HepG2 (cell line): ENCODE measurements at regions not wholly inside any gene's neighbourhood (a gene's known extent, or its start where the extent isn't known, plus 50 kb on each side); places are given as distances from the start of the nearest gene placed in this dataset.

Experiments
- ATAC-seq: fragments of 200-7000 bp; cut with Tn5 transposase; 3 replicates; pipeline ENCODE4 v1.9.1; 2020; ENCODE audit warnings: mild to moderate bottlenecking, moderate library complexity
- BruUV-seq: library from RNA; stranded (reverse); fragments of 400-500 nt; replicated peaks from 2 replicates; lab custom pipeline; 2021; lab: Mats Ljungman, UMichigan
- CTCF ChIA-PET: fragments of 300-600 bp; formaldehyde crosslinking; extraction: SDS; loops from one replicate; lab custom pipeline; 2021; ENCODE audit warnings: low total read pairs, inconsistent platforms, low intra/inter-chr PET ratio; lab: Yijun Ruan, JAX
- POLR2A ChIA-PET: fragments of 350-600 bp; sonication (Branson Sonifier 250); formaldehyde crosslinking; loops from one replicate; lab custom pipeline; 2020; ENCODE audit warnings: antibody characterized with exemption, inconsistent platforms; lab: Yijun Ruan, JAX
- DNase-seq: peaks from one replicate; pipeline ENCODE4 v3.0.0-alpha.2; 2015; ENCODE audit warnings: low spot score
- FAIRE-seq: peaks from 3 replicates; lab custom pipeline; 2011; peaks lifted over from hg19 to GRCh38; lab: Jason Lieb, UNC
- H2AFZ ChIP-seq: one replicate; pipeline ENCODE4 v1.6.1; 2011; ENCODE audit warnings: low read length, inconsistent platforms
- H3K27ac ChIP-seq: fragments of 300-600 bp; 3 replicates; pipeline ENCODE4 v1.8.0; 2011; ENCODE audit warnings: mixed run types, mild to moderate bottlenecking, mixed read lengths, low read length, inconsistent platforms; ENCODE audit not compliant: insufficient read depth; ENCODE audit errors: extremely low read length
- H3K27me3 ChIP-seq, 2 experiments: fragments of 200-600 bp in 1 of 2; 2 replicates in 1 of 2; 3 replicates in 1 of 2; pipeline versions ENCODE4 v1.6.0 to v1.8.0; 2011; ENCODE audit warnings: low read length in 2 of 2, mild to moderate bottlenecking in 2 of 2, moderate library complexity in 2 of 2, inconsistent platforms in 1 of 2; ENCODE audit not compliant: insufficient read depth in 2 of 2, control insufficient read depth in 1 of 2
- H3K36me3 ChIP-seq, 2 experiments: fragments of 200-600 bp in 1 of 2; replicated peaks in 1 of 2; 2 replicates in 1 of 2; 3 replicates in 1 of 2; pipeline versions ENCODE4 v1.5.1 to v1.8.0; 2011; ENCODE audit warnings: low read length in 2 of 2, inconsistent platforms in 1 of 2; ENCODE audit not compliant: insufficient read depth in 2 of 2, control insufficient read depth in 1 of 2
- H3K4me1 ChIP-seq: 2 replicates; pipeline ENCODE4 v1.5.1; 2012; ENCODE audit warnings: low read length, inconsistent platforms; ENCODE audit not compliant: insufficient read depth
- H3K4me2 ChIP-seq: 2 replicates; pipeline ENCODE4 v1.6.0; 2011; ENCODE audit warnings: low read depth, low read length, inconsistent platforms
- H3K4me3 ChIP-seq, 3 experiments: fragments of 200-600 bp in 1 of 3; sonication (generic), shearing (Covaris generic) in 1 of 3; replicated peaks in 1 of 3; 2 replicates each; pipeline ENCODE4 v1.5.1; 2011 to 2016; ENCODE audit warnings: low read length in 3 of 3, inconsistent platforms in 2 of 3, low read depth in 2 of 3, mild to moderate bottlenecking in 2 of 3, control low read depth in 1 of 3, mixed read lengths in 1 of 3; ENCODE audit not compliant: insufficient read depth in 1 of 3
- H3K79me2 ChIP-seq: one replicate; pipeline ENCODE4 v1.6.1; 2011; ENCODE audit warnings: low read length, inconsistent platforms; ENCODE audit not compliant: insufficient read depth
- H3K9ac ChIP-seq: 2 replicates; pipeline ENCODE4 v1.6.0; 2011; ENCODE audit warnings: mild to moderate bottlenecking, low read depth, low read length, inconsistent platforms; ENCODE audit not compliant: insufficient read depth
- H3K9me3 ChIP-seq: 2 replicates; pipeline ENCODE4 v1.5.1; 2012; ENCODE audit warnings: mild to moderate bottlenecking, low read length
- H4K20me1 ChIP-seq: 2 replicates; pipeline ENCODE4 v1.6.0; 2011; ENCODE audit warnings: inconsistent platforms, mild to moderate bottlenecking, low read length, moderate library complexity; ENCODE audit not compliant: insufficient read depth
- CCDC6 ChIP-seq: sonication (generic); formaldehyde crosslinking; IDR thresholded peaks from 2 replicates; pipeline ENCODE4 v1.8.1; 2022; ENCODE audit warnings: mild to moderate bottlenecking, missing genetic modification reagents, moderate library complexity
- GLI4 ChIP-seq: sonication (generic); formaldehyde crosslinking; IDR thresholded peaks from 2 replicates; pipeline ENCODE4 v1.5.1; 2020; ENCODE audit warnings: missing genetic modification reagents, mild to moderate bottlenecking, moderate library complexity, borderline replicate concordance
- HCFC1 ChIP-seq: fragments of 150-350 bp; IDR thresholded peaks from 2 replicates; pipeline ENCODE4 v1.6.1; 2014; ENCODE audit warnings: low read depth, low read length
- MYNN ChIP-seq: sonication (generic); formaldehyde crosslinking; IDR thresholded peaks from 2 replicates; pipeline ENCODE4 v1.4.0; 2020; ENCODE audit warnings: mild to moderate bottlenecking, low read depth, missing genetic modification reagents
- PRDM4 ChIP-seq: sonication (generic); formaldehyde crosslinking; IDR thresholded peaks from 2 replicates; pipeline ENCODE4 v1.9.0; 2021; ENCODE audit warnings: missing genetic modification reagents, borderline replicate concordance
- TERF1 ChIP-seq: sonication (generic); formaldehyde crosslinking; IDR thresholded peaks from 2 replicates; pipeline ENCODE4 v1.8.0; 2022; ENCODE audit warnings: mild to moderate bottlenecking, missing genetic modification reagents, moderate library complexity
- YEATS2 ChIP-seq: sonication (generic); formaldehyde crosslinking; IDR thresholded peaks from 2 replicates; pipeline ENCODE4 v1.4.0; 2020; ENCODE audit warnings: missing genetic modification reagents, borderline replicate concordance
- ZBTB46 ChIP-seq: sonication (generic); formaldehyde crosslinking; IDR thresholded peaks from 2 replicates; pipeline ENCODE4 v1.4.0; 2020; ENCODE audit warnings: mild to moderate bottlenecking, missing genetic modification reagents, borderline replicate concordance
- ZC3H13 ChIP-seq: sonication (generic); formaldehyde crosslinking; IDR thresholded peaks from 2 replicates; pipeline ENCODE4 v1.8.1; 2023; ENCODE audit warnings: mild to moderate bottlenecking, missing genetic modification reagents, moderate library complexity
- ZNF367 ChIP-seq: sonication (generic); formaldehyde crosslinking; IDR thresholded peaks from 2 replicates; pipeline ENCODE4 v1.4.0; 2020; ENCODE audit warnings: missing genetic modification reagents, borderline replicate concordance
- WGBS: methylation state at CpG from one replicate; pipeline ENCODE4 v1.1.6; 2017; ENCODE audit warnings: low lambda C conversion rate; 5-methylcytosine and 5-hydroxymethylcytosine counted together
- in situ Hi-C: cut with HindIII; loops from 2 replicates; pipeline ENCODE4 v1.10.0; 2017; ENCODE audit warnings: low pct_unique_long_range_greater_than_20kb; ENCODE audit not compliant: extremely low pct_ligation_motif_present
- intact Hi-C: fragments of 100-400 bp; cut with micrococcal nuclease; formaldehyde crosslinking; loops from one replicate; pipeline ENCODE4 v1.10.0; 2022; ENCODE audit not compliant: unreplicated experiment

- TF ChIP-seq ZBTB46 (CRISPR knock-in tag): no peak
- no peak for TF ChIP-seq CCDC6 (CRISPR knock-in tag)
- TF ChIP-seq PRDM4 (CRISPR knock-in tag): no peak
- TF ChIP-seq ZC3H13 (CRISPR knock-in tag): no peak
Observed at GRCh38 chr7:25815711-25816110, 336.3 kb upstream of the NFE2L3 start (continued).

GRCh38 chr7:25820432-25821040 is 331.5 kb upstream of the NFE2L3 start:
- H3K4me2 ChIP-seq: no peak overlapping the region
- no peaks in the 10 kb centered on the region for H3K79me2 ChIP-seq
- FAIRE-seq (no peak), DNase-seq (no peak), ATAC-seq (no peak; the same call in 2 of the 3 replicates)
- BruUV-seq: no TSS peak
- ChIA-PET CTCF (no interaction called here), POLR2A (no interaction called here)
- intact Hi-C loops: no loop called here
- no peak overlapping the region for H2AFZ ChIP-seq
- H3K9me3 ChIP-seq: no peaks in the 10 kb centered on the region
- H3K27me3 ChIP-seq: peaks cover 0 to 4% of the 10 kb centered on the region in 2 experiments; a peak in 1 of 5 replicates
- H4K20me1 ChIP-seq: no peaks in the 10 kb centered on the region
- 29% methylated on average over 5 of the region's 5 CpGs for whole genome bisulfite sequencing
- H3K9ac ChIP-seq: no peak overlapping the region
- H3K27ac ChIP-seq: no peak overlapping the region
- TF ChIP-seq MYNN (CRISPR knock-in tag) (no peak), HCFC1 (no peak), ZNF367 (CRISPR knock-in tag) (no peak), YEATS2 (CRISPR knock-in tag) (no peak), TERF1 (no peak), GLI4 (CRISPR knock-in tag) (no peak)
- H3K4me1 ChIP-seq: no peaks in the 10 kb centered on the region
- H3K4me3 ChIP-seq: no peak overlapping the region
- H3K36me3 ChIP-seq: no peaks in the 10 kb centered on the region
- in situ Hi-C loops: no loop called here
